GM12891 (cell line): ENCODE measurements at regions not wholly inside any gene's neighbourhood (a gene's known extent, or its start where the extent isn't known, plus 50 kb on each side); places are given as distances from the start of the nearest gene placed in this dataset.

Source experiments
- POLR2A ChIP-seq: IDR thresholded peaks from 2 replicates; pipeline ENCODE4 v1.6.1; 2011; ENCODE audit warnings: low read depth, low read length, control low read depth
- TAF1 ChIP-seq: IDR thresholded peaks from 2 replicates; pipeline ENCODE4 v1.6.1; 2011; ENCODE audit warnings: low read depth, low read length, control low read depth

DNA sequence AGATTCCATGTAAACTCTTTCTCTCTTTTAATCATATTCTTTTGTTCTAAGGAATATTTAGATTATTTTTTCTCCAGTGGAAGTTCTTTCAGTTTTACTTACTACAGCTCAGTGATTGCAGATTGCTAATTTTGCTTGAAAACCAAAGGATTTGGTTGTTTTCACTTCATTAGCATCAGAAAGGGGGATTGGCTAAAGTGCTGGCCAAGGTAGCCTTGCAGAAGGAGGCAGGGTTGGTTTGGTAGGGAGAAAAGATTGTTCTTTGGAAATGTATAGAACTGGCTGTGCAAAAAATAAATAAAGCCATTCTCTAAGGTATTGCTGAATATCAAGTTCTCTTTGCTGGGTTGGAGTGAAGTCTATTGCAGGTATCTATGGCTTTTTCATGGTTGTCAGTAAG lies 92.6 kb downstream of the FAT3 start:
- TF ChIP-seq POLR2A (no peak), TAF1 (no peak)
